ENCODE measurements at regions not wholly inside any gene's neighbourhood (a gene's known extent, or its start where the extent isn't known, plus 50 kb on each side); places are given as distances from the start of the nearest gene placed in this dataset.

DNA sequence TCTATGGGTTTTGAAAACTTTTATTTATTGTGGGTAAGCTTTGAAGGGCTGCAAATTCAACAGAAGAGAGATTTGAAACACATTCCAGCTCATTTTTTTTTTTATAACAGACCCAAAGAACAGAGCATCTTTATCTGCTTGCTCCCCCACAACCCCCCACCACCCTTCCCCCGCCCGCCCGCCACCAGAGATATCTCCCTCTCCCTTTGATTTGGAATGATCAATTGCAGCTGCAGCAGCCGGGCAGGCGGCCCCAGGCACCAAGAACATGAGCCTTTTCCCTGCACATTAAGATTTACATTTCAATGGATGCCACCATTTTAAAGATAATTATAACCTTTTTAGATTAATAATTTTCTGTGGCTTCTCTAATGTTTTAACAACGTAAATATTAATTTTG lies 510.9 kb downstream of the ZNF608 start:
- TF ChIP-seq POLR2A (IDR thresholded peaks at IDR 0.05; ENCODE audit: borderline replicate concordance, extremely low read depth, insufficient read depth, insufficient read length): no peak
- no peak for TF ChIP-seq SIN3A (IDR thresholded peaks at IDR 0.05; ENCODE audit: low read depth)
- TF ChIP-seq, protein P1, sequence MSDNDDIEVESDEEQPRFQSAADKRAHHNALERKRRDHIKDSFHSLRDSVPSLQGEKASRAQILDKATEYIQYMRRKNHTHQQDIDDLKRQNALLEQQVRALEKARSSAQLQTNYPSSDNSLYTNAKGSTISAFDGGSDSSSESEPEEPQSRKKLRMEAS (IDR thresholded peaks at IDR 0.05): no peak
- no peak for TF ChIP-seq CTCF (IDR thresholded peaks at IDR 0.05 in 2 of 3, conservative IDR thresholded peaks at IDR 0.05 in 1 of 3; ENCODE audit: borderline replicate concordance in 1 of 3, insufficient read depth in 1 of 3, low read depth in 2 of 3, low read length in 2 of 3)
- TF ChIP-seq EZH2phosphoT487 (IDR thresholded peaks at IDR 0.05; ENCODE audit: borderline replicate concordance): no peak
- TF ChIP-seq RAD21 (IDR thresholded peaks at IDR 0.05; ENCODE audit: low read depth): no peak
- TF ChIP-seq EZH2 (IDR thresholded peaks at IDR 0.05): no peak
- no peak for TF ChIP-seq ZBTB33 (IDR thresholded peaks at IDR 0.05; ENCODE audit: extremely low read depth, insufficient replicate concordance, low read length)

All from HCT116 (cell line).